ENCODE measurements at regions not wholly inside any gene's neighbourhood (a gene's known extent, or its start where the extent isn't known, plus 50 kb on each side); places are given as distances from the start of the nearest gene placed in this dataset.

DNA sequence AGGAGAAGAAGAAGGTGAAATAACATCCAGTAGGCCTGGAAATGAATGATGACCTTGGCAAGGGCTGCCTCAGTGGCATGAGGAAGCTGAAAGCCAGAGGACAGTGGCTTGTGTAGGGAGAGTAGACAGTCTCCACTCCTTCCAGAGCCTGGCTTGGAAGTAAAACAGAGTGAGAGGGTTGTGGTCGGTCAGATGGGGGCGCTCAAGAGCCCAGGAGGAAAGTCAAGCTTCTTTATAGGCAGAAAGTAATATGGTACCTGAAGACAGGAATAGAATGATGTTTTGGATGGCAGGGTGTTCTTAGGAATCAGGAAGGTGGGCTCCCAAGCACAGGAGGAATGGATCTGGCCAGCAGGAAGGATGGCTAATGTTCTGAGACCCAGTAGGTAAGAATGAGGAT, 75.1 kb upstream of the TSC22D1 start:
- no peak for TF ChIP-seq POLR2A (IDR thresholded peaks at IDR 0.05; ENCODE audit: low read depth, low read length)
- no peak for TF ChIP-seq MYC (IDR thresholded peaks at IDR 0.05; ENCODE audit: low read depth, low read length)
- no peak for TF ChIP-seq POLR2AphosphoS5 (IDR thresholded peaks at IDR 0.05; ENCODE audit: insufficient read depth, low read depth, low read length)
- TF ChIP-seq, protein P1, sequence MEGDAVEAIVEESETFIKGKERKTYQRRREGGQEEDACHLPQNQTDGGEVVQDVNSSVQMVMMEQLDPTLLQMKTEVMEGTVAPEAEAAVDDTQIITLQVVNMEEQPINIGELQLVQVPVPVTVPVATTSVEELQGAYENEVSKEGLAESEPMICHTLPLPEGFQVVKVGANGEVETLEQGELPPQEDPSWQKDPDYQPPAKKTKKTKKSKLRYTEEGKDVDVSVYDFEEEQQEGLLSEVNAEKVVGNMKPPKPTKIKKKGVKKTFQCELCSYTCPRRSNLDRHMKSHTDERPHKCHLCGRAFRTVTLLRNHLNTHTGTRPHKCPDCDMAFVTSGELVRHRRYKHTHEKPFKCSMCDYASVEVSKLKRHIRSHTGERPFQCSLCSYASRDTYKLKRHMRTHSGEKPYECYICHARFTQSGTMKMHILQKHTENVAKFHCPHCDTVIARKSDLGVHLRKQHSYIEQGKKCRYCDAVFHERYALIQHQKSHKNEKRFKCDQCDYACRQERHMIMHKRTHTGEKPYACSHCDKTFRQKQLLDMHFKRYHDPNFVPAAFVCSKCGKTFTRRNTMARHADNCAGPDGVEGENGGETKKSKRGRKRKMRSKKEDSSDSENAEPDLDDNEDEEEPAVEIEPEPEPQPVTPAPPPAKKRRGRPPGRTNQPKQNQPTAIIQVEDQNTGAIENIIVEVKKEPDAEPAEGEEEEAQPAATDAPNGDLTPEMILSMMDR (IDR thresholded peaks at IDR 0.05; ENCODE audit: extremely low read depth in 1 of 2, insufficient read depth in 1 of 2, low read depth in 1 of 2, low read length in 2 of 2): no peak
- no peak for TF ChIP-seq GATA2 (IDR thresholded peaks at IDR 0.05; ENCODE audit: insufficient read depth, insufficient read length, low read depth, low read length)
- TF ChIP-seq EZH2 (IDR thresholded peaks at IDR 0.05; ENCODE audit: borderline replicate concordance, low read depth, low read length, severe bottlenecking): no peak
- no peak for TF ChIP-seq FOS (IDR thresholded peaks at IDR 0.05; ENCODE audit: borderline replicate concordance, insufficient read depth, low read length)
- TF ChIP-seq JUN (IDR thresholded peaks at IDR 0.05; ENCODE audit: borderline replicate concordance, insufficient read depth, insufficient read length, low read depth): no peak
